ENCODE measurements at regions not wholly inside any gene's neighbourhood (a gene's known extent, or its start where the extent isn't known, plus 50 kb on each side); places are given as distances from the start of the nearest gene placed in this dataset.
A peak's percentile ranks its signal among the peaks of the same experiment; 100 is the strongest.

- H3K27ac ChIP-seq = no peak overlapping the region
- H3K36me3 ChIP-seq = no peaks in the 10 kb centered on the region
- no peaks in the 10 kb centered on the region for H3K27me3 ChIP-seq
- WGBS, 3 donors = 67 to 72% (median 71%) methylated on average over 4 of the region's 4 CpGs
- H3K4me1 ChIP-seq (ENCODE audit: insufficient read depth) = no peaks in the 10 kb centered on the region
- no peak for DNase-seq
- intact Hi-C loops (cut with DNase I) = no loop called here
- TF ChIP-seq, protein P1, sequence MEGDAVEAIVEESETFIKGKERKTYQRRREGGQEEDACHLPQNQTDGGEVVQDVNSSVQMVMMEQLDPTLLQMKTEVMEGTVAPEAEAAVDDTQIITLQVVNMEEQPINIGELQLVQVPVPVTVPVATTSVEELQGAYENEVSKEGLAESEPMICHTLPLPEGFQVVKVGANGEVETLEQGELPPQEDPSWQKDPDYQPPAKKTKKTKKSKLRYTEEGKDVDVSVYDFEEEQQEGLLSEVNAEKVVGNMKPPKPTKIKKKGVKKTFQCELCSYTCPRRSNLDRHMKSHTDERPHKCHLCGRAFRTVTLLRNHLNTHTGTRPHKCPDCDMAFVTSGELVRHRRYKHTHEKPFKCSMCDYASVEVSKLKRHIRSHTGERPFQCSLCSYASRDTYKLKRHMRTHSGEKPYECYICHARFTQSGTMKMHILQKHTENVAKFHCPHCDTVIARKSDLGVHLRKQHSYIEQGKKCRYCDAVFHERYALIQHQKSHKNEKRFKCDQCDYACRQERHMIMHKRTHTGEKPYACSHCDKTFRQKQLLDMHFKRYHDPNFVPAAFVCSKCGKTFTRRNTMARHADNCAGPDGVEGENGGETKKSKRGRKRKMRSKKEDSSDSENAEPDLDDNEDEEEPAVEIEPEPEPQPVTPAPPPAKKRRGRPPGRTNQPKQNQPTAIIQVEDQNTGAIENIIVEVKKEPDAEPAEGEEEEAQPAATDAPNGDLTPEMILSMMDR (IDR thresholded peaks at IDR 0.05) = no peak
- TF ChIP-seq EP300 (IDR thresholded peaks at IDR 0.05) (no peak), POLR2A (IDR thresholded peaks at IDR 0.05) (no peak)
- no peaks in the 10 kb centered on the region for H3K9me3 ChIP-seq
- H3K4me3 ChIP-seq = no peak overlapping the region
Observed at GRCh38 chr9:602716-603115, 238.8 kb upstream of the DMRT1 start.

GRCh38 chr9:603126-603525 lies 238.4 kb upstream of the DMRT1 start:
- intact Hi-C loops (cut with DNase I) = no loop called here
- no peak for DNase-seq
- WGBS, 3 donors = 51 to 60% (median 57%) methylated on average over 2 of the region's 2 CpGs
- Histone ChIP-seq H3K27me3 (no peaks in the 10 kb centered on the region), H3K9me3 (no peaks in the 10 kb centered on the region), H3K4me3 (no peak overlapping the region), H3K36me3 (no peaks in the 10 kb centered on the region), H3K4me1 (ENCODE audit: insufficient read depth) (no peaks in the 10 kb centered on the region), H3K27ac (no peak overlapping the region)
- TF ChIP-seq, protein P1 (IDR thresholded peaks at IDR 0.05) = no peak
- no peak for TF ChIP-seq EP300 (IDR thresholded peaks at IDR 0.05)
- TF ChIP-seq POLR2A (IDR thresholded peaks at IDR 0.05) = no peak

GRCh38 chr9:607417-607816 lies 234.1 kb upstream of the DMRT1 start:
- H3K4me1 ChIP-seq (ENCODE audit: insufficient read depth) = no peaks in the 10 kb centered on the region
- no peak for TF ChIP-seq EP300 (IDR thresholded peaks at IDR 0.05)
- TF ChIP-seq, protein P1 (IDR thresholded peaks at IDR 0.05) = no peak
- H3K27ac ChIP-seq = no peak overlapping the region
- no peaks in the 10 kb centered on the region for H3K36me3 ChIP-seq
- H3K9me3 ChIP-seq = no peaks in the 10 kb centered on the region
- DNase-seq = no peak
- H3K27me3 ChIP-seq = no peaks in the 10 kb centered on the region
- WGBS, 3 donors = 71 to 90% (median 75%) methylated on average over 5 of the region's 5 CpGs
- no peak overlapping the region for H3K4me3 ChIP-seq
- intact Hi-C loops (cut with DNase I) = no loop called here

DNA sequence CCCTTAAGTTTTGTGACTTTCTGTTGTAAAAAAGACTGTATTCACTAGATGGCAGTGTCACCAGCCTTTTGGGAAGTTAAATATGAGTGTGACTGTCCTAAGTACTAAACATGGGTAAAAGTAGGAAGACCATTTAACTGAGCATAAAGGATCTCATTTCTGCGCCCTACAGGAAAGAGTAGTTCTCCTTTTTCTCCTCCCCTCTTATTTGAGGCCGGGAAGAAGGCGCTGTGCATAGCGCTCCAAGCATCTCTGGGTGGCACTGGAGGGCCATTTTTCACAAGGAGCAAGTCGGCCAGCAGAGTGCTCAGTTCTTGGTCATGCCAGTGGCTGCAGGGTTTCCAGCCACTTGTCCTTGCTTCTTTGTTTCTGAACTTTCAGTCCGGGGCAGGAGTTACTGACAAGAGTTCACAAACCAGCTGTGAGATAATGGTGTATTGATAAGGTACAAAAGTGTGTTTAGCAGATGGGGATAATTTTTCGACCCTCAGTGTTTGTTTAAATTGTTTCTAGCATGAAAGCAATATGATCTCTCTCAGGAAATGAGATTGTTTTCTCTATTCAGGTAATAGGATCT lies 227.6 kb upstream of the DMRT1 start:
- H3K27me3 ChIP-seq = no peaks in the 10 kb centered on the region
- WGBS, 3 donors = 2 to 6% (median 3%) methylated on average over 7 of the region's 7 CpGs
- peak overlapping the region in 1 of 2 donors; percentile 26 for H3K27ac ChIP-seq
- no peak overlapping the region for H3K4me3 ChIP-seq
- DNase-seq = peak; percentile 66 to 79 (median 76)
- peaks cover 5% of the 10 kb centered on the region for H3K4me1 ChIP-seq (ENCODE audit: insufficient read depth)
- no peaks in the 10 kb centered on the region for H3K9me3 ChIP-seq
- no peaks in the 10 kb centered on the region for H3K36me3 ChIP-seq
- intact Hi-C loops (cut with DNase I) = loop anchor here (2.0 to 10.0 kb wide), 5 partner anchors 61 to 229 kb away; no protein-coding TSS in a partner anchor
- no peak for TF ChIP-seq EP300 (IDR thresholded peaks at IDR 0.05)
- TF ChIP-seq, protein P1 (IDR thresholded peaks at IDR 0.05) = peak; percentile 77 to 86 (median 80)
- no peak for TF ChIP-seq POLR2A (IDR thresholded peaks at IDR 0.05)
